ENCODE measurements at regions not wholly inside any gene's neighbourhood (a gene's known extent, or its start where the extent isn't known, plus 50 kb on each side); places are given as distances from the start of the nearest gene placed in this dataset.

DNA sequence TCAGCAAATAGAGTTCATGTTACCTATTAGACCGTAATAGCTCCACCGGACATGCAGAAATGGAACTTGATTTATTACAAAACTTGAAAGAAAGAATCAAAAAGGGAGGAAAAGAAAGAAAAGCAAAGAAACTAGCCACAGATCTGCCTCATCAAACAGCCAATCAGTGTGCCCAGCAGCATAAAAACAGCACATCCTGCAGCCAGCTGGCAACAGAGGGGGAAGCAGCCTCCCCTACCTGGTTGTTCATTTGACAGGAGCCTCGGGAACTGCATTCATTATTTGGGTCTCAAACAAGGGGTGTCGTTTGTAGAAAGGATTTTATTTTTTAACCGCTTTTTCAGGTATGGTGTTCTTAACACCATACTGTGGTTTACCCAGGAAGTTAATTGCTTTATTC, 181.5 kb upstream of the TOPAZ1 start:
- no peak for TF ChIP-seq EP300 (IDR thresholded peaks at IDR 0.05; ENCODE audit: borderline replicate concordance in 1 of 2, low read depth in 1 of 2, low read length in 1 of 2)
- no peak for TF ChIP-seq TEAD4 (IDR thresholded peaks at IDR 0.05; ENCODE audit: borderline replicate concordance, insufficient read depth)
- no peak for TF ChIP-seq RXRA (IDR thresholded peaks at IDR 0.05; ENCODE audit: borderline replicate concordance, low read depth)
- no peak for TF ChIP-seq SIN3A (IDR thresholded peaks at IDR 0.05; ENCODE audit: borderline replicate concordance, low read depth, low read length)
- no peak for TF ChIP-seq MEF2A (IDR thresholded peaks at IDR 0.05; ENCODE audit: borderline replicate concordance, low read depth)
- TF ChIP-seq MAX (IDR thresholded peaks at IDR 0.05; ENCODE audit: low read depth) = no peak
- no peak for TF ChIP-seq MXI1 (IDR thresholded peaks at IDR 0.05; ENCODE audit: low read depth, low read length)
- no peak for TF ChIP-seq RFX5 (IDR thresholded peaks at IDR 0.05; ENCODE audit: low read length)
- TF ChIP-seq, protein P1, sequence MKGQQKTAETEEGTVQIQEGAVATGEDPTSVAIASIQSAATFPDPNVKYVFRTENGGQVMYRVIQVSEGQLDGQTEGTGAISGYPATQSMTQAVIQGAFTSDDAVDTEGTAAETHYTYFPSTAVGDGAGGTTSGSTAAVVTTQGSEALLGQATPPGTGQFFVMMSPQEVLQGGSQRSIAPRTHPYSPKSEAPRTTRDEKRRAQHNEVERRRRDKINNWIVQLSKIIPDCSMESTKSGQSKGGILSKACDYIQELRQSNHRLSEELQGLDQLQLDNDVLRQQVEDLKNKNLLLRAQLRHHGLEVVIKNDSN (IDR thresholded peaks at IDR 0.05; ENCODE audit: borderline replicate concordance, low read depth) = no peak
- TF ChIP-seq NFIC (IDR thresholded peaks at IDR 0.05; ENCODE audit: borderline replicate concordance) = no peak
- no peak for TF ChIP-seq RCOR1 (IDR thresholded peaks at IDR 0.05; ENCODE audit: low read length)
- TF ChIP-seq, protein P2, sequence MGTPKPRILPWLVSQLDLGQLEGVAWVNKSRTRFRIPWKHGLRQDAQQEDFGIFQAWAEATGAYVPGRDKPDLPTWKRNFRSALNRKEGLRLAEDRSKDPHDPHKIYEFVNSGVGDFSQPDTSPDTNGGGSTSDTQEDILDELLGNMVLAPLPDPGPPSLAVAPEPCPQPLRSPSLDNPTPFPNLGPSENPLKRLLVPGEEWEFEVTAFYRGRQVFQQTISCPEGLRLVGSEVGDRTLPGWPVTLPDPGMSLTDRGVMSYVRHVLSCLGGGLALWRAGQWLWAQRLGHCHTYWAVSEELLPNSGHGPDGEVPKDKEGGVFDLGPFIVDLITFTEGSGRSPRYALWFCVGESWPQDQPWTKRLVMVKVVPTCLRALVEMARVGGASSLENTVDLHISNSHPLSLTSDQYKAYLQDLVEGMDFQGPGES (IDR thresholded peaks at IDR 0.05; ENCODE audit: low read depth, low read length) = no peak
- no peak for TF ChIP-seq EZH2phosphoT487 (IDR thresholded peaks at IDR 0.05; ENCODE audit: borderline replicate concordance, low read depth)
- TF ChIP-seq, protein P3, sequence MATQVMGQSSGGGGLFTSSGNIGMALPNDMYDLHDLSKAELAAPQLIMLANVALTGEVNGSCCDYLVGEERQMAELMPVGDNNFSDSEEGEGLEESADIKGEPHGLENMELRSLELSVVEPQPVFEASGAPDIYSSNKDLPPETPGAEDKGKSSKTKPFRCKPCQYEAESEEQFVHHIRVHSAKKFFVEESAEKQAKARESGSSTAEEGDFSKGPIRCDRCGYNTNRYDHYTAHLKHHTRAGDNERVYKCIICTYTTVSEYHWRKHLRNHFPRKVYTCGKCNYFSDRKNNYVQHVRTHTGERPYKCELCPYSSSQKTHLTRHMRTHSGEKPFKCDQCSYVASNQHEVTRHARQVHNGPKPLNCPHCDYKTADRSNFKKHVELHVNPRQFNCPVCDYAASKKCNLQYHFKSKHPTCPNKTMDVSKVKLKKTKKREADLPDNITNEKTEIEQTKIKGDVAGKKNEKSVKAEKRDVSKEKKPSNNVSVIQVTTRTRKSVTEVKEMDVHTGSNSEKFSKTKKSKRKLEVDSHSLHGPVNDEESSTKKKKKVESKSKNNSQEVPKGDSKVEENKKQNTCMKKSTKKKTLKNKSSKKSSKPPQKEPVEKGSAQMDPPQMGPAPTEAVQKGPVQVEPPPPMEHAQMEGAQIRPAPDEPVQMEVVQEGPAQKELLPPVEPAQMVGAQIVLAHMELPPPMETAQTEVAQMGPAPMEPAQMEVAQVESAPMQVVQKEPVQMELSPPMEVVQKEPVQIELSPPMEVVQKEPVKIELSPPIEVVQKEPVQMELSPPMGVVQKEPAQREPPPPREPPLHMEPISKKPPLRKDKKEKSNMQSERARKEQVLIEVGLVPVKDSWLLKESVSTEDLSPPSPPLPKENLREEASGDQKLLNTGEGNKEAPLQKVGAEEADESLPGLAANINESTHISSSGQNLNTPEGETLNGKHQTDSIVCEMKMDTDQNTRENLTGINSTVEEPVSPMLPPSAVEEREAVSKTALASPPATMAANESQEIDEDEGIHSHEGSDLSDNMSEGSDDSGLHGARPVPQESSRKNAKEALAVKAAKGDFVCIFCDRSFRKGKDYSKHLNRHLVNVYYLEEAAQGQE (IDR thresholded peaks at IDR 0.05; ENCODE audit: low read depth, low read length) = no peak
- TF ChIP-seq GATA2 (CRISPR knock-in tag; IDR thresholded peaks at IDR 0.05) = no peak
- no peak for TF ChIP-seq FOSL2 (IDR thresholded peaks at IDR 0.05; ENCODE audit: borderline replicate concordance, low read depth)
- TF ChIP-seq RAD21 (IDR thresholded peaks at IDR 0.05; ENCODE audit: low read length) = no peak
- TF ChIP-seq FOXJ3 (CRISPR knock-in tag; IDR thresholded peaks at IDR 0.05) = no peak
- TF ChIP-seq USF2 (IDR thresholded peaks at IDR 0.05; ENCODE audit: borderline replicate concordance, low read depth, low read length) = no peak
- Histone ChIP-seq H3K4me1 (ENCODE audit: control insufficient read depth in 1 of 2, insufficient read depth in 2 of 2, low read depth in 1 of 2, low read length in 1 of 2) (peaks cover 15 to 23% of the 10 kb centered on the region in 2 experiments), H3K36me3 (replicated peaks in 1 of 2; ENCODE audit: control insufficient read depth in 1 of 2, insufficient read depth in 2 of 2, low read length in 1 of 2) (peaks cover 0 to 4% of the 10 kb centered on the region in 2 experiments), H3K27ac (ENCODE audit: low read depth in 2 of 2, low read length in 1 of 2) (no peak overlapping the region), H4K20me1 (ENCODE audit: insufficient read depth) (peaks cover 18% of the 10 kb centered on the region), H3K4me3 (ENCODE audit: low read depth in 2 of 2, low read length in 1 of 2) (no peak overlapping the region), H3K9me3 (no peaks in the 10 kb centered on the region), H3K9me2 (no peaks in the 10 kb centered on the region), H3K79me2 (ENCODE audit: insufficient read depth) (peaks cover 3% of the 10 kb centered on the region; the same call in 1 of the 2 replicates), H3K4me2 (no peak overlapping the region), H3F3A (replicated peaks; ENCODE audit: insufficient read depth) (peaks cover 8% of the 10 kb centered on the region), H2AFZ (ENCODE audit: low read depth) (no peak overlapping the region), H3K9ac (no peak overlapping the region), H3K27me3 (ENCODE audit: insufficient read depth) (no peaks in the 10 kb centered on the region)
- 95% methylated on average over 5 of the region's 5 CpGs for WGBS (ENCODE audit: low lambda C conversion rate)
- DNase-seq = peak; percentile 39
- POLR2A ChIA-PET = no interaction called here
- CTCF ChIA-PET = interaction anchor here (0.8 kb wide), 1 partner anchor 139 kb away, joined by 3 read pairs; no protein-coding TSS in a partner anchor
